SK-MEL-5 (cell line): ENCODE measurements at regions not wholly inside any gene's neighbourhood (a gene's known extent, or its start where the extent isn't known, plus 50 kb on each side); places are given as distances from the start of the nearest gene placed in this dataset.

Source experiments
- DNase-seq: peaks from one replicate; pipeline ENCODE4 v3.0.0-alpha.2; 2016; ENCODE audit warnings: low read depth, low spot score
- in situ Hi-C: cut with HindIII; loops from 2 replicates; pipeline ENCODE4 v1.10.0; 2016; ENCODE audit warnings: low sequenced_read_pairs, high pct_unique_total_duplicates, low pct_unique_long_range_greater_than_20kb

- no peak for DNase-seq
Measured at GRCh38 chr15:95953032-95953431, 377.5 kb upstream of the NR2F2 start.

DNA sequence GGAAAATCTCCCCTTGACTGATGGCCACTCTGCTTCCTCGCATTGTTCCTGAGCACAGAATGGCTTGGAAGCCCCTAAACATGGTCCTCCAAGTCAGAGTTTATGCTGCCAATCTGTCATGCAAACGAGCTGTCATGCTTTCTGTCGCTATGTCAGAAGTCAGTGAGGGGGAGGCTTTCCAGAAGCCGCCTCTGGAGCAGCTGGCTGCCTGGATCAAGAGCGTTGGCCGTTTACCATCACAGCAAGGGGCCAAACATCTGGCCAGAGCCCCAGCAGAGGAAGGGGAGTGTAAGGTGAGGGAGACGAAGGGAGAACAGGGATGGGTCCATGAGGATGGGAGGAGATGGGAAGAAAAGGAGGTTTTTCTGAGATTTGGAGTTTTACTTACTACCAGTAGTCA lies 372.6 kb upstream of the NR2F2 start:
- in situ Hi-C loops: no loop called here

More at GRCh38 chr15:95953032-95953431, 377.5 kb upstream of the NR2F2 start:
- in situ Hi-C loops: no loop called here

GRCh38 chr15:95958382-95958781 lies 372.1 kb upstream of the NR2F2 start:
- no peak for DNase-seq
- in situ Hi-C loops: no loop called here

More for the DNA sequence above, 372.6 kb upstream of the NR2F2 start:
- DNase-seq: no peak

DNA sequence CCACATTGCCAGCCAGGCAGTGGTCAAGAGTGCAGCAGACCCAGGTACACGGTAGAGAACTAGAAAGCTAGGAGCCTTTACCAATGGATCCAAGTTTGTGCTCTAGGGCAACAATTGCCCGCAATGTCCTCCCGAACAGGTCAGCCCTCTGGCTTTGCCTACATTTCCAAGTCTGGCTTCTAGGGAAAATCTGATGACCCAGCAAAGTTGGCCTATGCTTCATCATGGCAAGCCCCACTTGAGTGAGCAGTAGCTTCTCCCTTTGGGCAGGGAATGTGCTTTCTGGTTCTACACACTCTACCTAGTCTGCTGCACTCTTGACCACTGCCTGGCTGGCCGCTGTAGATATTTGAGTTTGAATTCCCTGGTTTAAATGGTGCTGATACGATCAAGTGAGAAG lies 361.6 kb upstream of the NR2F2 start:
- in situ Hi-C loops: no loop called here
- no peak for DNase-seq

DNA sequence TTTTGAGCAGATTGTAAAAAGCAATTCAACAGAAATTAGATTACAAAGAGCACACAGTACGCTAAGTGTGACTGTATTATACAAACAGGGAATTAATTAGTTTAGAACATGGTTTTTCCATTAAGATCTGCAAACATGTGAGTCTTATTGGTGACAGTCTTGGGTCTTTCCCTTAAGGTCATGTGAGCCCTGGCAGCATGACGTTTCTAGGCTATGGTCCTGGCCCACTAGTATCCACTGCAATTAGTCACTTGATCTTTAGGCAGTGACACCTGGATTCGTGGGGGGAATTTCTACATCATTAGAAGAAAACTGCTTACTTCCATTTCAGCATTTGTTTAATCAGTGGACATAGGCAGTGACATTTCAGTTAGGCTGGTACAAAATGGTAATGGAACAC lies 360.2 kb upstream of the NR2F2 start:
- no peak for DNase-seq
- in situ Hi-C loops: no loop called here

GRCh38 chr15:95972041-95972553 lies 358.4 kb upstream of the NR2F2 start:
- in situ Hi-C loops: no loop called here
- peak; percentile 16 for DNase-seq

DNA sequence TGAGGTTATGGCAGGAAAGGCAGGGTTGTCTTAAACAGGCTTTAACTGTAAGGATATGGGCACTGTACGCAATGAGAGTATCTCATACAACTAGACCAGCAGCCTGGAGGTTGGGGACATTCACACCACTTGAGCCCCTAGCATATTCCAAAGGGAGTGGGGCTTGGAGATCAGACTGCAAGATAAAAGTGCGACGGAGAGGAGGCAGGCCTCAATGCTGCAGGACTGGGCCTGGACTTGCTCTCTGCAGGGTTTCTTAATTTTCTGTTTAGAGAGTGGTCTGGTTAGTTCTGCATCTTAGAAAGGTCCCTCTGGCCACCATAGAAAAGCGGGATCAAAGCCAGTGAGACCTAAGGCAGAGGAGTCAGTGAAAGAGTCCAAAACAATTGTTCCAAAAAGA lies 357.7 kb upstream of the NR2F2 start:
- no peak for DNase-seq
- in situ Hi-C loops: no loop called here

DNA sequence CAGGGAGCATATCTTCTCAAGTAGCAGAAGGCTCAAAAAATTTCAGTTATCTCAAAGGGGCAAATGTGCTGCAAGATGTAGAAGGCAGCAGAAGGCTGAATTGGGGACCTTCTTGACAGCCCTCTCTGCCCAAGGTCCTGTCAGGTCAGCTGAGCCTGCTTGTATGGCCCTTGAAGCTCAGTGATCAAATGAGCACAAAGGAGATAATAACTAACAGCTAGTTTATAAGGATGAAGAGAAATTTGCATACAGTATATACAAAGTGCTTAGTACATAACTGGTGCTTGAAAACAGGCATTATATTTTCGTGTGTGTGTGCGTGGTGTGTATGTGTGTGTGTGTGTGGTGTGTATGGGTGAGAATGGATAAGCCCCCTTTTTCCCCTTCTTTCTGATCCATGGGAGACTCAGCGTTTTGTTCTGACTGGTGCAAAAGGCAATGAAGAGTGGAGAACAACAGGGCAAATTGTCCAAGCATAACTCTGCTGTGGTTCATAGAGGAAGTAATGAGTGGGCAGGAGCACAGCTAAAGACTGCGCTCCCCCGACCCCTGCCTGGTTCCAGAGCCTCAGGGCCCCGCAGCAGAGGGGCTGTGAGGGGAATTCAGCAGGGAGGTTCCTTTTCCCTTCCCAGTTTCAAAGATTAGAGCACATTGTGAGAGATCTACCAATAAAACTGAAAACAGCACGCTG lies 356.8 kb upstream of the NR2F2 start:
- in situ Hi-C loops: no loop called here

DNA sequence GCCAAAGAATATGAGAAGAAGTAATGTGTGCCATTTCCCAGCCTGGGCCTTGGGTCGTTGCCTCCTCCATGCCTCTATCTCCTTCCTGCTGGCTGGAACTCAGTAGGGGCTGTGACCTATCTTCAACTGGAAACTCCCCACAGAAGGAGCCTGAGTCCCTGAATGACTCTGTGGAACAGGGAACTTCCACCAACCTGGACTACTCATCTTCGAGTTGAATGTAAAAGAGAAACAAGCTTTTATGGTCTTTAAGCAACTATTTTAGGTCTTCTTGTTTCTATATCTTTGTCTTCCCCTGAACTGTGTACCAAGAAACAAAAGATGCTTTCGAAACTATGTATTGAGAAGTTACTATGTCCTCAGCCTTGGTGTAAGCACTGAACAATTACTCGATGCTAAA lies 355.3 kb upstream of the NR2F2 start:
- DNase-seq: no peak
- in situ Hi-C loops: no loop called here

More for the DNA sequence above, 356.8 kb upstream of the NR2F2 start:
- no peak for DNase-seq

- no peak for DNase-seq
- in situ Hi-C loops: no loop called here
Measured at GRCh38 chr15:95979286-95979685, 351.2 kb upstream of the NR2F2 start.

DNA sequence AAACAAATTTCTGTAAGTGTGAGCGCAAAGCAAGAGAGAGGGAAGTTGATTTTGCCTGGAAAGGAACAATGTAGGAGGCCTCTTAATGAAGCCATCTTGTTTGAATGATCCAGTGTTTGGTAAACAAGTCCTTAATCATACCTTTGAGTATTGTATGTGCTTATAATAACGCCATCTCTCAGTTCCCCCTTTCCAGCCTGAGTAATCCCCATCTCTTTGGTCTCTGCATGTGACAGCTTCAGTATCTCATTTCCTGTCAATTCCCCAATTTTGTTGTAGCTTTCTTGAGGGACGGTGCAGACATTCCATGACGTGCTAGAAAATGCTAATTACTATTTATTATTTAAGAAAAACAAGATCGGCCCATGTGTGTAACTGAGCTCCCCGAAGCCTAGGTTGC lies 349.3 kb upstream of the NR2F2 start:
- no peak for DNase-seq
- in situ Hi-C loops: no loop called here

- DNase-seq: no peak
- in situ Hi-C loops: no loop called here
Measured at GRCh38 chr15:95987299-95987698, 343.2 kb upstream of the NR2F2 start.

GRCh38 chr15:95987886-95988573 lies 342.5 kb upstream of the NR2F2 start:
- in situ Hi-C loops: no loop called here
- no peak for DNase-seq

DNA sequence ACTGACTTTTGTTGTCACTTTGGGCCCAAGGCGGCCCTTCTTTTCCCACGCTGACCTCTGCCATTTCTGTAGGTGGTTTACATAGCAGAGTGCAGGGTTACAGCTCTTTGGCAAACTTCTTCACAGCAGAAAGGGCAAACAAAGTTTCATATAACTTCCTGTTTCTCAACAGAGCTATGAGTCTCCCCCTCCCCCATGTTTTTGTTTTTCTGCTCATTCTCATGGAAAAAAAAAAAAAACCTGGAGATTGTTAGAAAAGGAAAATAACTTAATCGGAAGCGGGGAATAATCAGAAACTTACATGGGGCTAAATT lies 342.0 kb upstream of the NR2F2 start:
- DNase-seq: no peak
- in situ Hi-C loops: no loop called here

GRCh38 chr15:95989392-95989791 lies 341.1 kb upstream of the NR2F2 start:
- in situ Hi-C loops: no loop called here
- no peak for DNase-seq

DNA sequence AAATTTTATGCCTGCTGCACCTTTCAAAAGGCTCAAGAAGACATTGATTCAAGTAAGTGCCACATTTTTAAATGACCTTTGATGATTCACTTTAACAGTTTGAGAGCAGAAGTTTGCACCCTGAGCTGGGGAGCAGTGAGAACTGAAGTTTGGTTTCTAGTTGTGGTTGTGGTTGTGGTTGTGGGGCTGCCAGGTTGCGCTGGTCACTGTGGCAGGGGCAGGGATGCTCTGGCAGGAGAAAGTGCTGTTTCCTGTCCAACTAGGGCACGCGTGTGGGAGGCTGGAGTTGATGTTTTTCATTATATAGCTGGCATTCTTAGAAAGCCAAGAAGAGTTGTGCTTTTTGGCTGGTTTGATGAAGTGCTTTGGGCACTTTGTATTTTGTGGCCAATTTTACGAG lies 339.7 kb upstream of the NR2F2 start:
- no peak for DNase-seq

DNA sequence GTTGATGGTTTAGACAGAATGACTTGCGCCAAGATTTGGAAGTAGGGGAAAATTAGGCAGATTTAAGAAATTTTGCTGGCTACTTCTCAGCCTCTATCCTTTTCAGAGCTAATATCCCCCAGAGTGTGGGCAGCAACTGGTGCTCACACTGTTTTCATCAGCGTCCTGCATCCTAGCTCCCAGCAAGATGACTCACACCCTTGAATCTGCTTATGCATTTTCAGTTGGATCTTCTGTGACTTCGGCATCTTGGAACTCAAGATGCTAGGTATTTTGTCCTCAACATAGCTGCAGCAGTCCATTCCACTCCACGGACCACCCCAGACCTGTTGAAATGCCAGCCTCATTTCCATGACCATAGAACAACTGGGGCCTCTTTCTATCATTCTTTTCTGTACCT lies 336.1 kb upstream of the NR2F2 start:
- in situ Hi-C loops: no loop called here
- DNase-seq: no peak

More for the DNA sequence above, 339.7 kb upstream of the NR2F2 start:
- in situ Hi-C loops: no loop called here

GRCh38 chr15:95995375-95996168 lies 334.9 kb upstream of the NR2F2 start:
- no peak for DNase-seq
- in situ Hi-C loops: no loop called here

- DNase-seq: no peak
- in situ Hi-C loops: no loop called here
Measured at GRCh38 chr15:95996494-95996893, 334.0 kb upstream of the NR2F2 start.
